NB4 (cell line): ENCODE measurements at regions not wholly inside any gene's neighbourhood (a gene's known extent, or its start where the extent isn't known, plus 50 kb on each side); places are given as distances from the start of the nearest gene placed in this dataset.

ENCODE experiments used
- POLR2A ChIP-seq: IDR thresholded peaks from 2 replicates; pipeline ENCODE4 v1.6.1; 2011; ENCODE audit warnings: mild to moderate bottlenecking; ENCODE audit not compliant: insufficient read length; ENCODE audit errors: extremely low read depth
- TF ChIP-seq, protein P1 (sequence below): IDR thresholded peaks from one replicate; pipeline ENCODE4 v1.5.1; 2012; ENCODE audit warnings: low read depth, low read length

DNA sequence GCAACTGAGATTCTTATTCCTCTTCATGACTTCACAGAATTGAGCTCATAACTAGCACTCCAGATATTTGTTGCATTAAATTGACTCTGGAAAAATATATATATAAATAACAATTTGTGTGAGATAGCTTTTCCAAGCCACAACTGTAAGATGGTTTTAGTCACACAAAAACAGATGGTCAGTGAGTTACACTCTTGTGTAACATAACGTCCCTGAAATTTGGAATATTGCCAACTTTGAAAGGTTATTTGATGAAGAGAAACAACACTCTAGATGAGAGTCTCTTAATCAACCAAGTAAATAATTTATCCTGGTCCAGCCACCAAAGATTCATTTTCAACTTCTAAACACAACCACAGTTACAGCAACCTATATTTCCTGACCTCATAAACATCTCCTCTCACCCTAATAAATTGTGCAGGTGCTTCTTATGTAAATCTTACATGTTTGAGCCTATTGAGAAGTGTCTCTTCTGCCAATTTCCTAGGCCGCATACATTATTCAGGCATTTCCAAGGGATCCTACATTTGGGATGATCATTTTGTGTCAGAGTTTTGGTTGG is 84.9 kb upstream of the ACP3 start:
- TF ChIP-seq, protein P1, sequence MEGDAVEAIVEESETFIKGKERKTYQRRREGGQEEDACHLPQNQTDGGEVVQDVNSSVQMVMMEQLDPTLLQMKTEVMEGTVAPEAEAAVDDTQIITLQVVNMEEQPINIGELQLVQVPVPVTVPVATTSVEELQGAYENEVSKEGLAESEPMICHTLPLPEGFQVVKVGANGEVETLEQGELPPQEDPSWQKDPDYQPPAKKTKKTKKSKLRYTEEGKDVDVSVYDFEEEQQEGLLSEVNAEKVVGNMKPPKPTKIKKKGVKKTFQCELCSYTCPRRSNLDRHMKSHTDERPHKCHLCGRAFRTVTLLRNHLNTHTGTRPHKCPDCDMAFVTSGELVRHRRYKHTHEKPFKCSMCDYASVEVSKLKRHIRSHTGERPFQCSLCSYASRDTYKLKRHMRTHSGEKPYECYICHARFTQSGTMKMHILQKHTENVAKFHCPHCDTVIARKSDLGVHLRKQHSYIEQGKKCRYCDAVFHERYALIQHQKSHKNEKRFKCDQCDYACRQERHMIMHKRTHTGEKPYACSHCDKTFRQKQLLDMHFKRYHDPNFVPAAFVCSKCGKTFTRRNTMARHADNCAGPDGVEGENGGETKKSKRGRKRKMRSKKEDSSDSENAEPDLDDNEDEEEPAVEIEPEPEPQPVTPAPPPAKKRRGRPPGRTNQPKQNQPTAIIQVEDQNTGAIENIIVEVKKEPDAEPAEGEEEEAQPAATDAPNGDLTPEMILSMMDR, result no peak
- TF ChIP-seq POLR2A, result no peak
